Umbilical cord (tissue), 1 donor: ENCODE measurements at regions not wholly inside any gene's neighbourhood (a gene's known extent, or its start where the extent isn't known, plus 50 kb on each side); places are given as distances from the start of the nearest gene placed in this dataset.
"Not testable (repeated sequence)": the region's sequence is repeated elsewhere in the genome, so short reads cannot be mapped to it uniquely, and the experiment has no call there.

ENCODE experiments used
- DNase-seq: peaks from one replicate; pipeline ENCODE4 v3.0.0-alpha.2; 2015; ENCODE audit warnings: low spot score

- DNase-seq: no peak
Measured at GRCh38 chr5:23977997-23978396, 470.6 kb downstream of the PRDM9 start.

GRCh38 chr5:23991406-23991805 lies 484.0 kb downstream of the PRDM9 start:
- no peak for DNase-seq

GRCh38 chr5:23994581-23995370 lies 487.4 kb downstream of the PRDM9 start:
- DNase-seq: no peak

- no peak for DNase-seq
Measured at GRCh38 chr5:23996525-23996924, 489.1 kb downstream of the PRDM9 start.

- no peak for DNase-seq
Measured at GRCh38 chr5:24005384-24005783, 498.0 kb downstream of the PRDM9 start.

GRCh38 chr5:24017710-24018109 lies 510.3 kb downstream of the PRDM9 start:
- not testable (repeated sequence) for DNase-seq

GRCh38 chr5:24026288-24026687 lies 518.9 kb downstream of the PRDM9 start:
- no peak for DNase-seq

- DNase-seq: no peak
Measured at GRCh38 chr5:24042688-24043087, 535.3 kb downstream of the PRDM9 start.

GRCh38 chr5:24045046-24045445 lies 537.6 kb downstream of the PRDM9 start:
- no peak for DNase-seq

- DNase-seq: no peak
Measured at GRCh38 chr5:24053737-24054136, 546.3 kb downstream of the PRDM9 start.

GRCh38 chr5:24059006-24059405 lies 551.6 kb downstream of the PRDM9 start:
- no peak for DNase-seq

- DNase-seq: no peak
Measured at GRCh38 chr5:24059716-24060115, 552.3 kb downstream of the PRDM9 start.

GRCh38 chr5:24065779-24066178 lies 558.4 kb downstream of the PRDM9 start:
- no peak for DNase-seq

GRCh38 chr5:24067208-24067607 lies 559.8 kb downstream of the PRDM9 start:
- no peak for DNase-seq

GRCh38 chr5:24068524-24068923 lies 561.1 kb downstream of the PRDM9 start:
- DNase-seq: no peak

- no peak for DNase-seq
Measured at GRCh38 chr5:24073107-24073506, 565.7 kb downstream of the PRDM9 start.

- no peak for DNase-seq
Measured at GRCh38 chr5:24080046-24080445, 564.7 kb downstream of the CDH10 start.

GRCh38 chr5:24094081-24094679 lies 550.6 kb downstream of the CDH10 start:
- DNase-seq: no peak

GRCh38 chr5:24102010-24102409 lies 542.8 kb downstream of the CDH10 start:
- DNase-seq: no peak

- no peak for DNase-seq
Measured at GRCh38 chr5:24103451-24104023, 541.2 kb downstream of the CDH10 start.

- peak; percentile 17 for DNase-seq
Measured at GRCh38 chr5:24110004-24110615, 534.7 kb downstream of the CDH10 start.

GRCh38 chr5:24112420-24112819 lies 532.4 kb downstream of the CDH10 start:
- DNase-seq: no peak

- no peak for DNase-seq
Measured at GRCh38 chr5:24118351-24118750, 526.4 kb downstream of the CDH10 start.
